Sigmoid colon (tissue), 6 donors: ENCODE measurements at regions not wholly inside any gene's neighbourhood (a gene's known extent, or its start where the extent isn't known, plus 50 kb on each side); places are given as distances from the start of the nearest gene placed in this dataset.

Source experiments
- DNase-seq: peaks from one replicate; pipeline ENCODE4 v3.0.0-alpha.2; 2019
- H3K27ac ChIP-seq, 4 donors: fragments of 200-600 bp; sonication (generic); one replicate each; pipeline ENCODE4 v1.5.1; 2016 to 2019; ENCODE audit warnings: mild to moderate bottlenecking in 1 of 4
- H3K27me3 ChIP-seq, 3 donors: fragments of 200-600 bp; sonication (generic); one replicate each; pipeline ENCODE4 v1.5.1; 2019; ENCODE audit warnings: mild to moderate bottlenecking in 1 of 3
- H3K36me3 ChIP-seq, 4 donors: fragments of 200-600 bp; sonication (generic); one replicate each; pipeline ENCODE4 v1.5.1; 2016 to 2019
- H3K4me1 ChIP-seq, 4 donors: fragments of 200-600 bp; sonication (generic); one replicate each; pipeline ENCODE4 v1.5.1; 2017 to 2019
- H3K4me3 ChIP-seq, 4 donors: fragments of 200-600 bp; sonication (generic); one replicate each; pipeline ENCODE4 v1.5.1; 2017 to 2019; ENCODE audit warnings: mild to moderate bottlenecking in 2 of 4, moderate library complexity in 1 of 4
- H3K9me3 ChIP-seq, 4 donors: fragments of 200-600 bp in 3 of 4; sonication (generic) in 3 of 4; one replicate each; pipeline versions ENCODE4 v1.5.1 to v1.6.1; 2013 to 2019
- CTCF ChIP-seq, 4 experiments: fragments of 450-650 bp in 3 of 4; fragments of 200-600 bp in 1 of 4; IDR thresholded peaks; one replicate each; pipeline ENCODE4 v1.5.1; 2016 to 2019; ENCODE audit warnings: antibody characterized with exemption in 4 of 4, mild to moderate bottlenecking in 3 of 4, moderate library complexity in 2 of 4
- EP300 ChIP-seq, 4 donors: sonication (generic); formaldehyde crosslinking; IDR thresholded peaks; one replicate each; pipeline ENCODE4 v1.6.1; 2017; ENCODE audit warnings: antibody characterized with exemption in 4 of 4
- POLR2A ChIP-seq, 2 donors: fragments of 450-650 bp; IDR thresholded peaks; one replicate each; pipeline ENCODE4 v1.6.1; 2016; ENCODE audit warnings: antibody characterized with exemption in 2 of 2, mild to moderate bottlenecking in 2 of 2, moderate library complexity in 2 of 2
- POLR2AphosphoS5 ChIP-seq, 4 donors: sonication (generic); formaldehyde crosslinking; IDR thresholded peaks; one replicate each; pipeline ENCODE4 v1.6.1; 2017; ENCODE audit warnings: antibody characterized with exemption in 4 of 4
- whole genome bisulfite sequencing, 2 donors: extraction: QIAGEN DNeasy Blood & Tissue Kit; methylation state at CpG; one replicate each; pipeline ENCODE4 v1.1.7; 2013; 5-methylcytosine and 5-hydroxymethylcytosine counted together
- intact Hi-C: fragments of 100-400 bp; cut with DNase I; formaldehyde crosslinking; loops from one replicate; pipeline ENCODE4 v1.15.1; 2023
- donor health status: healthy with polysubstance abuse.
- donor health status: healthy.

- H3K27ac ChIP-seq, result no peak overlapping the region
- no peaks in the 10 kb centered on the region for H3K27me3 ChIP-seq
- peaks cover 0 to 7% (median 3%) of the 10 kb centered on the region in 4 donors for H3K4me1 ChIP-seq
- no peak for DNase-seq
- intact Hi-C loops, result no loop called here
- H3K9me3 ChIP-seq, result no peaks in the 10 kb centered on the region
- no peak for TF ChIP-seq EP300 (IDR thresholded peaks at IDR 0.05)
- no peak for TF ChIP-seq POLR2A (IDR thresholded peaks at IDR 0.05)
- no peak for TF ChIP-seq POLR2AphosphoS5 (IDR thresholded peaks at IDR 0.05)
- TF ChIP-seq CTCF (IDR thresholded peaks at IDR 0.05), result no peak
- WGBS, 2 donors, result 89 to 93% methylated on average over 4 of the region's 4 CpGs
- no peak overlapping the region for H3K4me3 ChIP-seq
- H3K36me3 ChIP-seq, result no peaks in the 10 kb centered on the region
These were observed 95.3 kb upstream of the DLG1 start for GRCh38 chr3:197393711-197394110.

- peaks cover 0 to 7% (median 3%) of the 10 kb centered on the region in 4 donors for H3K4me1 ChIP-seq
- H3K9me3 ChIP-seq, result no peaks in the 10 kb centered on the region
- no peaks in the 10 kb centered on the region for H3K27me3 ChIP-seq
- DNase-seq, result no peak
- TF ChIP-seq CTCF (IDR thresholded peaks at IDR 0.05), result no peak
- no peak for TF ChIP-seq EP300 (IDR thresholded peaks at IDR 0.05)
- no peak for TF ChIP-seq POLR2A (IDR thresholded peaks at IDR 0.05)
- TF ChIP-seq POLR2AphosphoS5 (IDR thresholded peaks at IDR 0.05), result no peak
- WGBS, 2 donors, result 83% methylated on average over 3 of the region's 3 CpGs
- no peak overlapping the region for H3K4me3 ChIP-seq
- H3K36me3 ChIP-seq, result no peaks in the 10 kb centered on the region
- intact Hi-C loops, result no loop called here
- H3K27ac ChIP-seq, result no peak overlapping the region
These were observed 94.5 kb upstream of the DLG1 start for GRCh38 chr3:197392961-197393360.

GRCh38 chr3:197381371-197381770, 83.0 kb upstream of the DLG1 start:
- Histone ChIP-seq H3K27ac (no peak overlapping the region), H3K9me3 (no peaks in the 10 kb centered on the region), H3K36me3 (no peaks in the 10 kb centered on the region), H3K4me3 (no peak overlapping the region), H3K4me1 (no peaks in the 10 kb centered on the region), H3K27me3 (no peaks in the 10 kb centered on the region)
- intact Hi-C loops, result no loop called here
- WGBS, 2 donors, result 84% methylated on average over 2 of the region's 2 CpGs
- TF ChIP-seq EP300 (IDR thresholded peaks at IDR 0.05) (no peak), CTCF (IDR thresholded peaks at IDR 0.05) (no peak), POLR2A (IDR thresholded peaks at IDR 0.05) (no peak), POLR2AphosphoS5 (IDR thresholded peaks at IDR 0.05) (no peak)
- no peak for DNase-seq

GRCh38 chr3:197380786-197381185, 82.4 kb upstream of the DLG1 start:
- no peak overlapping the region for H3K4me3 ChIP-seq
- peak; percentile 24 for DNase-seq
- no peaks in the 10 kb centered on the region for H3K9me3 ChIP-seq
- H3K4me1 ChIP-seq, result no peaks in the 10 kb centered on the region
- intact Hi-C loops, result no loop called here
- H3K27me3 ChIP-seq, result no peaks in the 10 kb centered on the region
- no peak overlapping the region for H3K27ac ChIP-seq
- H3K36me3 ChIP-seq, result no peaks in the 10 kb centered on the region
- TF ChIP-seq POLR2A (IDR thresholded peaks at IDR 0.05) (no peak), EP300 (IDR thresholded peaks at IDR 0.05) (no peak), CTCF (IDR thresholded peaks at IDR 0.05) (no peak), POLR2AphosphoS5 (IDR thresholded peaks at IDR 0.05) (no peak)
- WGBS, 2 donors, result 84 to 85% methylated on average over 5 of the region's 5 CpGs
